ENCODE measurements at regions not wholly inside any gene's neighbourhood (a gene's known extent, or its start where the extent isn't known, plus 50 kb on each side); places are given as distances from the start of the nearest gene placed in this dataset.

DNA sequence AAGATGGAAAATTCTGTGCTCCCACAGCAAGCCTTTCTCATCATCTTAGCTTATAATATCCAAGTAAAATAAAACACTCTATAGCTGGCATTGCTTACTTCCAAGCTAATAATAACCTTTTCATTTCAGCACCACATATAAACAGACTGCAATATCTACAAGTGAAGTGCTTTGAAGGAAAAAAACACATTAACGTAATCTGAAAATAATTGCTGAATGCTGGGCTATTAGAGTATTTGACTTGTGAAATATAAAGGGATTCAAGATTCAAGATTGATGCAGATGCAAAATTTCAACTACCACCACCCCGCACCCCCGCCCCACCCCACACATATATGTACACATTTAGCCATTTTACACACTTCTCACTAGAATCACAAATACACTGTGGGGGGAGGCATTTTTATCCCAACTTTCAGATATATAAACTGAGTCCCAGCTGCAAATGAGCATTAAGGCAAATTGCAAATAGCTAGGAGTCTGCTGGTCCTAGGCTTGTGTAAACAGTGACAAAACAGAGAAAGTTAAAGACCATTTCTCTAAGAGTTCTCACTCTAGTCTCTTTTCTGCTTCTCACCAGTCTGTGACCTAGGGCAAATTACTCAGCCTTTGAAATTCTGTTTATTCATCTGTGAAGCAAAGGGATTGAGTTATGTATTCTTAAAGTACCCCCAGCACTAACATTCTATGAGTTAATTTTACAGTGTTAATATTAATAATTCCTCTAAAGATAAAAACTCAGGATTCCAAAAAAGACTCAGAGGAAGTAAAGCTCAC is 489.4 kb downstream of the PRELID2 start:
- no peak for DNase-seq

DNA sequence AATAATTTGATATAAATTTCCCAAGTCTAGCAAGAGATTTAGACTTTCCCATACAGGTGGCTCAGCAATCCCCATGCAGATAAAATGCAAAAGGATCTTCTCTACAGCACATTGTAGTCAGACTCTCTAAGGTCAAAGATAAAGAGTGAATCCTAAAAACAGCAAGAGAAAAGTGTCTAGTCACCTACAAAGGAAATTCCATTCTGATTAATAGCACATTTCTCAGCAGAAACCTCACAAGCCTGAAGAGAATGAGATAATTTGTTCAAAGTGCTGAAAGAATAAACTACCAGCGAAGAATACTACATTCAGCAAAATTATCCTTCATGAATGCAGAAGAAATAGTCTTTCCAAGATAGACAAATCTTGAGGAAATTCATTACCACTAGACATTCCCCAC is 493.3 kb downstream of the PRELID2 start:
- no peak for DNase-seq

DNA sequence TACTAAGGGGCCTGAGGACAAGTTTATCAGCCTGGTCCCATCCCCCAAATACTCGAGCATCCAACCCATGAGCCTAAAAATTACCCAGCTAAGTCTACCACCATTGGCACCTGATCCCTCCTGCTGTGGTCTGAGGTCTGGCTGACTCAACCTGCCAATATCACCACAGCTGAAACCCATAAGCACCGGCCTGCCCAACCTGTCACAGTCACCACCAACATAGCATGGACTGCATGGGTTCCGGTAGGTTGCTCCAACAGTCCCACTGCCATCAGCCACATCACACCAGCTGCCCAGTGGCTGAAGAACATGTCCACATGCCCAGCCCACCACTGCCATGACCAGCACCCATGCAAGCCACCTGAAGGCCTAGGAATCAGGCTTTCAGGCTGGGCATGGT is 495.0 kb downstream of the PRELID2 start:
- DNase-seq: no peak

DNA sequence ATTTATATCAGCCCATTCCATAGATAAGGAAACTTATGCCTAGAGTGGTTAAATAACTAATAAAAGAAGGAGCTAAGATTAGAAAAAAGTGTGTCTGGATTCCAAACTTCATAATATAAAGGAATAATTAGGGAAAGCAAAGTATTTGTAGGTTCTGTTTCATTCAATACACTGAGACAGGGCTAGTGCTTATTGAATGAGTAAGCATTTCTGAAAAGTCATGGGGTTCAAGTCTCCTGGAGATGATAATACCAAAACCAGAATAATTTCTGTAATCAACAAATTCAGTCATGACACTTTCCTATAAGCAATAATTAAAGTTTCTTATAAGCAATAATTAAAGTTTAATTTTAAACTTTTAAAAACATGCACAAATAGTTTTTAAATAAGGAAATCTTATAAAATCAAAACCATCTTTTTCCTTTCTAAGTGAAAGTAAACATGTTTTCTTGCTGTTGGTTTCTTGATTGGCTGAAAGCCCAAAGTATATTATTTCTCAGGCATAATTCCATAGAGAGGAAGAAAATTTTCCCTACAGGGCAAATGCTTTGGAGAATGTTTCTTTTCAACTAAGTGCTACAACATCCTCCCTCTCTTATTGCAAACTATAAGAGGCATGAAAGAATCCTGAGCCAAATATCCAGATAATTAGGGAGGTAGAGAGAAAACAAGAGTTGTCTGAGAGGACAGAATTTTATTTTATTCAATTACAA is 510.2 kb downstream of the PRELID2 start:
- DNase-seq: no peak

DNA sequence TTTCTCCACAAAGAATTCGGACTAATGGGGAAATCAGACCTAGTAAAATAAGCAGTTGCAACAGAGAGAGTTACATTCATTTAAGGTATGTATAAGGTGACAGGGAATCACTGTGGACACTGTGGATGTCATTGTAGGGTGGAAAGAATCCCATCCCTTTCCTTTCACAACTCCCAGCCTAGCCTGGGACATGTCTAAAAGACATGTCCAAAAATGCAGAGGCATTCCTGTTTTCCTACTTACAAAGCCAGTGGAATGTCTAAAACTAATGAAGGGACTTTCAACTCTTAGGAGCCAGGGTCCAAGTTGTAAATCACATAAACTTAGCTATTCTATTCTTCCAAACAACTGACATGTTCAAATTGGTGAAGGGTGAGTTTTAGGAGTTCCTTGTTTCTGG is 511.0 kb downstream of the PRELID2 start:
- no peak for DNase-seq

DNA sequence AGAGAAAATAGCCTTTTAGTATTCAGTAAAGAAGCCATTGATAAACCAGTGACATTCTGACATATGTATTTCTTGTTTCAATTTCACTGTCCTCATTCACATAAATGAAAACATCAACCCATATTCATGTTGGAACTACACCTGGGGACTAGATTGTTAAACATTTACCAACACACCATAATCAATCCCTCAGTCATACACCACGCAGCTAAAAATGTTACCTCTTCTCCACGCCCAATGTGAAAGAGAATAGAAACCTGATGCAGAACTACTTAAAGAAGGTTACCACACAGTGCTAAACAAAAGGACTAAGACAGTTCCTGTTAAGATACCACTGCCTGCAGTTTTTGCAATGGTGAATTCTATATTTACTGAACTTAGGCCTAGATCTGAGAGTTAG is 518.9 kb downstream of the PRELID2 start:
- no peak for DNase-seq

DNA sequence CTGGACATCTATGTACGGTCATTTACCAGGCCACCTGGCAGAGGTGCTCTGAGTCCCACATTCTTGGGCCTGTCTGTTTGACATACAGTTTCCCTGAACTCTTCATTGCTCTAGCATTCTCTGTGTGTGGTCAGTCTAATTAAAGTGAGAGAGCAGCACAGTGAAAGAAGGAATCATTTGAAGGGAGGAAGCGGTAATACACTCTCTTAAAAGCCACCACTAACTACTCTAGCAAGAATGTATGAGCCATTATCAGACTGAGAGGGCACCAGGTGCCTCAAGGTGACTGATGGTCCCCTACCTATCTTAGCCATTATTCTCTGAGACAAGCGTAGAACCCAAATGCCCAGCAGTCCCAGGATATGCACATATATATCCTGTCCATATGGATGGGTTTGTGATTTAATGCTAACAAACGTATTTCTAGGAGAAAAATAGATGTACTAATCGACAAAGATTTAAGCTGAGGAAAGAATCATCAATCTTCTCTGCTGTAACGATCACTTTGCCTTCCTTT is 527.2 kb downstream of the PRELID2 start:
- no peak for DNase-seq

DNA sequence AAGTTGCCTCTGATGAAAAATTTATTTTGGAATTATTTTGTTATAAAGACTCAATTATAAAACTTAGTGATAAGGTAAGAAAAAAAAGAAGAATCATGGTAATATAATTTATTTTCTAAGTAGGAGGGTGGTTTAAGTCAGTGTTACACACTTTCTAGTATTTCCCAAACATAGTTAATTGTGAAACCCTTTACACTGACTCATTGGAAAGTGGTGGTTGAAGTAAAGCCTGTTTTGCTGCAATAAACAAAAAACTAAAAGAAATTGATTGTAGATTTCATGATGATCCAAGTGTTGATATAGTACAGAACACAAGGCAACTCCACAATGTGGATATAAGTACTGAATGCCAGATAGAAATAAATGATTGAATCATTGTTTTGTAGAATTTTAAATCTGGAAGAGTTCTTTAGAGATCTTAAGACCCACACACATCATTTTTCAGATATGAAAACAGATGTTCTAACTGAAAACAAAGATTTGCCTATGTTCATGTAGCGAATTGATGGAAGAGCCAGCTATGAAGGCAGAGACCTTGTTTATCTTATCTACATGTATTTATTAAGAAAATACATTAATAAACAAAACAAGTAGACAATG is 539.8 kb downstream of the PRELID2 start:
- DNase-seq: no peak

DNA sequence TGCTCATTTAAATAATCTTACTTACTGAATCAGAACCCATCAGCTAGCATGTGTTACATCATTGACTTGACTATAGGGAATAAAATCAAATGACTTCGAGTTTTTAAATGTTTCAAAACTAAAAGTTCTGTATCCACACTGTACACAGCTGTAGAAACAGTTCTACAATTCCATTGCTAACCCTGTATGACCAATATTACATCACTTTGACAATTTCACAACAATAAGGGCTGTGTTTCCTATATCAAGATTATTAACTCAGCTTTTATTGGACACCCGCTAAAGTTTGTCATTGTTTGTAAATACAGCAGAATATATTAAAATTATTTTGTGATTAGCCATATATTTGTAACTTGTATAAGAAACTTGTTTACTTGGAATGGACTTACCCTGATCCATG is 540.8 kb downstream of the PRELID2 start:
- no peak for DNase-seq

DNA sequence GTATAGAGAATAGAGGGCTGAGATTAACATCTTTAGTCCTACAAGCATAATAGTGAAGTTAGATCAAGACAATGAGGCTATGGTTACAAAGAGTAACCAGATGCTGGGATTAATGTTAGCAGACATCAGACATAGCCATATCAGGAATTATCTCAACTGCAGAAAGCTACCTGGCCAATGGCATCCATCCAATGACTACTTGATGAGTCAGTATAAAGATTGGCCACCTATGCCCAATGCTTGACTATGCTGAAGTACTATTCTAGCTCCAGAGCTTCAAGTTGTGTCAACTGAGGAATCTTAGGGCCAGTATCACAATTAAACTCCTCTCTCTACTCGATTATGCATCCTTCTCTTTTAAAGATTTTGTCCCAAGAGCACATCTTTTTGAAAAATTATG is 541.4 kb downstream of the PRELID2 start:
- DNase-seq: no peak

DNA sequence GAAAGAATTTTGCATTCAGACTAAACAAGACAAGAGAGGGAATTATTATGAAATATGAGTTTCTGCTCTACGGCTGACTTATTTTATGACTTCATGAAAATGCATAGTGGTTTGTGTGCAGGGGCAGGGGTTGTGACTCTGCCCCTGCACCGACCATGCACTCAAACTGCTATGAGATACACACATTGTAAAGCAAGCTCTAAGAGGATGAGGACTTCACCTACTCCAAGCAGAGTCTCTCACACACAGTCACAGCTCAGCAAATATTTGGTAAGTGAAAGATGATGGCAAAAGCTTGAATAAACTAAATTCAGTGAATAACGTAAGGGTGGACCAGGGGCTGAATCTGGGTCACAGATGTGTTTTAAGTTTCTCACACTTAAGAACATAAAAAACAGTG is 542.9 kb downstream of the PRELID2 start:
- no peak for DNase-seq

DNA sequence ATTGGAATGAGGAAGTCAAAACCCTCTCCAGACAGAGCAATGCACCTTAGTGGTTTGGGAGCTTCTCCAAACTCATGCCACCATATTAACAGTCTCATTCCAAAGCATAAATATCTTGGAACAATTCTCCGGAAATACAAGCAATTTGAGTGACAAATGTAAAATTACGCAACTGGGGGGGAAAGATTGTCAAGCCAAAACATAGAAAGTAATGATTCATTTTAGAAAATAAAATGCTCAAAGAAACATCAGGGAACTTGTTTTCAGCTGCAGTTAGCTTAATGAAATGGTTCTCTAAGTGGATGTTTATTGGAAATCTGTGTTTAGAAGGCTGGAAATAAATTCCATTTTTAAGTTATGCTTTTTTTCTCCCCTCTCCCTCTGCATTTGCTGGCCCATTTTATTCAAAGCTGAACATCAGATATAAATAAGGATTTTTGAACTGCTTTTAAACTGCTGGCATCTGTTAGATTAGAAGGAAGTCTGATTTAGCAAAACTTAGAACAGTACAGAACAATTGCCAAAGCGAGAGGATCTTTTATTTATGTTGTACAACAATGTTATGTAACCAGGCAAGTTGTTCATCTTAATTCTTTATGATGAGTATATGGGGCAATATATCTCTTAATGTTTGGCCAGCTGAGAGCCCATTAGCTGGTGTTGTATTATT is 551.9 kb downstream of the PRELID2 start:
- DNase-seq: no peak

DNA sequence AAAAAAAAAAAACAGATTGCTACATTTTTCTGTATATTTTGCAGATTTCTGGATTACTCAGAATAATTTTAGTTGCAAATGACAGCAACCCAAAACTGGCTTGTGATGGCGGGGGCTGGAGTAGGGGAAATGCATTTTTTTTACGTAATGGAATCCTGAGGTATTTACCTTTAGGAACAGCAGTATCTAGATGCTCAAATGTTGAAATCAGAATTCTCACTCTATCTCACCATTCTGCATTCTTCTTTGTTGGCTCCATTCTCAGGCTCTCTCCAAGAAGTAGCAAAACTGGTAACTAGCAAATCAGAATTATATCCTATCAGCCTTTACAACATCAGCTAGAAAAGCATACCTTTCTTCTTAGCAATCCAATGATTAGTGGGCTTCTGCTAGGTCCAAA is 554.3 kb downstream of the PRELID2 start:
- no peak for DNase-seq

DNA sequence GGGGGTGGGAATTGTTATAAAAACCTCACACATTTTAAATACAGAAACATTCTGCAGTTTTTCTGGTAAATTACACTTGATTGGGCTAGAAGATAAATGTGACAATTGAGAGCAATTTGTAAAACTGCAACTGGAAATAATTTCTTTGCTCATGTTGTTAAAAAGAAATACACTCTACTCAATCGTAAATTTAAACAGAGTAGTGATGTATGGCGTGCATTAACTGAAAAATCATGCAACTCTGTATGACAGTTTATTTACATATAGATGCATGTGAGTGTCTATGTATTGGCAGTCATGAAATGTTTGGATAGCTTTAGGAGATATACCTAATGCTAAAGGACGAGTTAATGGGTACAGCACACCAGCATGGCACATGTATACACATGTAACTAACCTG is 554.9 kb downstream of the PRELID2 start:
- DNase-seq: no peak

DNA sequence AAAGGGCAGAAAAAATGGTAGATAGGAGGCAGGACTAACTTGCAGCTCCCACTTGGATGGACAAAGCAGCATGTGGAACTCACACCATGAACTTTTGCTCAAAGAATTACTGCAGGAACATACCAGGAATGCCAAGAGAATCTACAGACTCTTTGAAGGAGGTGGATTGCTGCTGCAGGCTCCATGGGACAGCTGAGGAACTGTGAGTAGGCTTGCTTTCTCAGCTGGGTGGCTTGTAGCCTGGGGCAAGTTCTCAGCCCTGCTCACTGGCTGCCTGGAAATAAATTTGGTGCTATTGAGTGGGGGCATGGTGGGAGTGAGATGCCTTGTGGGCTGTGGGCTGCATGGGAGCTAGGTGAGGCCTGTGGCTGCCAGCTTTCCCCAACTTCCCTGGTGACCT is 574.5 kb downstream of the PRELID2 start:
- no peak for DNase-seq

DNA sequence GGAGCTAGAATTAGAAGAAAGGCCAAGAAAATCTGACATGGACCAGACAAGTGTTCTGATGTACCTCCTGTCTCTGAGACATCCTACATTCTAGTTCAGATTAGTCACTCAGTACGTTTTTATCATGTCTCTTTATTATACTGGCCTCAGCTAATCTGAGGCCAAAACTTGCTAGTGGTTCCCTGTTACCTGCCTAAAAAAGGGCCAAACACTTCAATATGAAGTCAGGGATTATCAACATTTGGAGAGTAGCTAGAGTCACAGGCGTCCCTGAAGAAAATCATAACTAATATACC is 587.4 kb downstream of the PRELID2 start:
- DNase-seq: no peak

DNA sequence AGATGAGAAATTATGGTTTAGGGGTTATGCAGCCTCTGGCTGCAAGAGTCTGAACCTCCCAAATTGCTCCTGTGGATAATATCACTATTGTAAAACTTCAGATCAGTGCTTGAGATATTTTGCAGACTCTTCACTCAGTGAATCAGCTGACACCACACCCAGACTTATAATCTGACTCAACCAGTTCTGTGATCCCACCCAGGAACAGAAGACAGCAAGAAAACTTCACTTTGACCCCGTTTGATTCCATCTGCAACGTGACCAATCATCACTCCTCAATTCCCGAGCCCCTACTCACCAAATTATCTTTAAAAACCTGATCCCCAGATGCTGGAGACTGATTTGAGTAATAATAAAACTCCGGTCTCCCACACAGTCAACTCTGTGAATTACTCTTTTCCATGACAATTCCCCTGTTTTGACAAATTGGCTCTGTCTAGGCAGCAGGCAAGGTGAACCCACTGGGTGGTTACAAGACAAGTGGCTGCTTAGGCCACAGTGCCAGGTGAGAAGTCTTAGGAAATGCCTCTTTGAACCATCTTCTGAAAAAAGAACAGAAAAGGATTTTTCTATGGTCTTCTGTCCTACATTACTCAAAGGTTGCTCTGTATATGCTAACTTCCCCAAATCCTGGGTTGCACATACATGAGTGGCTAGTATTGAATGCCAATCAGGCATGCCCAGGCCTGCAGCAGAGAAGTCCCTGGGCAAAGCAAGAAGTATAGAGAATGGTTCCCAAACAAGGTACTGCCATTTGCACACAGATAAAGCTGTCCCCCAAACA is 588.0 kb downstream of the PRELID2 start:
- DNase-seq: no peak

DNA sequence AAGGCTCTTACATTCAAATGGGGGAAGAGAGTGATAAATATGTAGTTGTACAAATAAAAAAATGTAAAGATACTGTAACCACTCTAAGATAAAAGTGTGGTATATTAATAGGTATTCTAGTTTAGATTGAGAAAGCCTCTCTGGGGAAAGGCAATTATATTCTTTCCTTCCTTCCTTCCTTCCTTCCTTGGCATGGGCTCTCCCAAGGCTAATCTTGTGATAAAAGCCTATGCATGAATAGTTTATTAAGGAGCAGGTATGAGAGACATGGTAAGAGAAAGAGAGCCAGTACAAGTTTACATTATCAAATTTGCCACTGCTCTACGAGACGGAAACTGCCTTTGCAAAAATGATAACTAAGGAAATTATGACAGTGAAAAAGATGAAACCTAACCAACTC is 588.8 kb downstream of the PRELID2 start:
- no peak for DNase-seq

DNA sequence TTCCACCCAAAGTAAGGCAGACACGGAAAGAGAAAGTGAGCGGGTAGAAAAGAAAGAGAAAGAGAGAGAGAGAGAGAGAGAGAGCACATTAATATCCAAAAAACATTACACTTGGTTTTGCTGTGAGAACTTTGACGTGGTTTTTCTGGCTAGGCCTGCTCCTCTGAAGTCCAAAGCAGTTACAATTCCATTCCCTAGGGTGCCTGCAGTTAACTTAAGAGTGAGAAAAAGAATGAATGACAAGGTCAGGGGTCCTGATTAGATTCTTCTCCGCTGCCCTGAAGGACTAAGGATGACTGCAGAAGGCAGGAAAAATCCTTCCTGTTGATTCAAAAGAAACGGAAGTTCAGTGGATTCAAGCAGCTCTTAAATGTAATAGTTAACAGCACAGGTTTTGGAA is 589.8 kb downstream of the PRELID2 start:
- DNase-seq: no peak

DNA sequence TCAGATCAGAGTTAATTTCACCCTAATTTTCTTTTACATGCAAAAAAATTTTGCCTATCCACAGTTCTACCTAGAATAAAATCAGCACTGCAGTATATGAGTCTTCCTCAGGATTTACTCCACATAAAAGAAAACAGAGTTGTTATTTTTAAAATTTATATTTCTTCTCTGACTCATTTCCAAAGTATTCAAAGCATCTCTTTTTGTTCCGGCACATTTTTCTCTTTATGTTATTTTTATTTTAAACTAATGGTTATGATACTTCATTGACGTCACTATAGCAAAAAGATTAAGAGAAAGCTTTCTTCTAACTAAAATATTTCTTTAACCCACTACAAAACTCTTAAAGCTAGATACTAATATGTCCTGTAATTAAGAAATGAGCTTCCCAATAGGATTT is 590.4 kb downstream of the PRELID2 start:
- no peak for DNase-seq

DNA sequence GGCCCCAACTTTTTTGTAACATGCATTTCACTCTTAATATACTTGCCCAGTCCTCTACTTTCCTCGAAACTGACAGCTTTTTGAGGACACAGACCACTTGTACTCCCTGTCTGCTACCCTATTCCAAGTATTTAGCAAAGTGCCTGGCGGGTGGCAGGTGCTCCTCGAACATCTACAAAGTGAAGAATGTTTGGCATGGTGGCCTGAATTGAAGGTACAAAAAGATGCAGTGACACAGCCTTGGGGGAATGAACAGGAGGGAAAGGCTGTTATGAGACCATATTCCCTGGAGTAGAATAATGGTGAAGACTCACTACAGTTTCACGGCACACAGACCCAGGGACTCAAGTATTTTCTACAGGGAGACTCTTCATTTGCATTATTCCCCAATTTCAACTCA is 590.9 kb downstream of the PRELID2 start:
- DNase-seq: no peak

DNA sequence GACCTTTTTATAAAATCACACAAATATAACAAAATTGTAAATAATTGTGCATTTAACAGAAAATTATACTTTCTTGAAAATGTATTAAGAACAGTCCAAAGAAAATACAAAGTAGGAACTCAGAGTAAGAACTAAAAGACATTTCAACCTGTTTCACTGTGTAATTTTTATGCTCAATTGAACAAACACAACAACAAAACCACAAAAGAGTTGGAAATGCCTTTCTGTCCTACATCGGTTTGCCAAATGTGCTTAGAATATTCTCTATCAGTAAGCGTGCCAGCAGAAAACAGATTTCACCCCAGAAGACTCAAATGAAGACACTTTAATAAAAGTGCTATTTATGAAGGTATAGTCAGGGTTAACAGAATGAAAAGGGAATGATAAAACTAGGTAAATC is 592.1 kb downstream of the PRELID2 start:
- no peak for DNase-seq

DNA sequence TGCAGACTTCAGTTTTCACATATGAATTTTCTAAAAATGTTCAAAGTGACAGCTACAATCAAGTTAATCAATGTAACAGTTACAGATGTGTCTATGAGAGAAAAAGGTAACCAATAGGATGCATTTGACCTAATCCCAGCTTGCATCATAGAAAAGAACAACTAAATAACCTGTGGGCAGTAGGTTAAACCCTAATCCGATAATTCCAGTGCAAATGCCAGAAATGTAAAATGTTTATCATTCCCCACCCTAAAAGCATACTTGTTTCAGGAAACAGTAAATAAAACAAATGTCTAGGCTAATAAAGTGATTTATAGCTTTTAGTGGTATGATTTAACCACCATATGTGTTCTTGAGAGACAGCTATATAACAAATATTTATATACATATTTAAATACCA is 592.6 kb downstream of the PRELID2 start:
- DNase-seq: no peak

All from NCI-H2029 treated with DMSO at 0.1 percent for 48 hours (cell line).